Stimulated activated CD4-positive, alpha-beta T cell treated with anti-CD3 and anti-CD28 coated beads, Interleukin-1b, Interleukin-23, amount 100 ng/mL, for 4 hours (primary cell): ENCODE measurements at regions not wholly inside any gene's neighbourhood (a gene's known extent, or its start where the extent isn't known, plus 50 kb on each side); places are given as distances from the start of the nearest gene placed in this dataset.
"Not testable (repeated sequence)": the region's sequence is repeated elsewhere in the genome, so short reads cannot be mapped to it uniquely, and the experiment has no call there.

Experiments
- DNase-seq, 2 donors: peaks; one replicate each; pipeline ENCODE4 v3.0.0-alpha.2; 2020; ENCODE audit warnings: low read depth in 2 of 2

- no peak for DNase-seq
These were observed 50.7 kb upstream of the TNFSF4 start for GRCh38 chr1:173257805-173258204.

GRCh38 chr1:173258479-173259264, 51.5 kb upstream of the TNFSF4 start:
- DNase-seq = no peak

GRCh38 chr1:173260329-173260728, 53.2 kb upstream of the TNFSF4 start:
- not testable (repeated sequence) for DNase-seq

GRCh38 chr1:173266841-173267240, 59.7 kb upstream of the TNFSF4 start:
- DNase-seq = no peak

- no peak for DNase-seq
These were observed 60.4 kb upstream of the TNFSF4 start for GRCh38 chr1:173267453-173267945.

- DNase-seq = no peak
These were observed 61.1 kb upstream of the TNFSF4 start for GRCh38 chr1:173268261-173268660.

GRCh38 chr1:173268786-173269277, 61.7 kb upstream of the TNFSF4 start:
- DNase-seq = no peak

GRCh38 chr1:173269490-173270230, 62.5 kb upstream of the TNFSF4 start:
- no peak for DNase-seq

- DNase-seq = no peak
These were observed 63.1 kb upstream of the TNFSF4 start for GRCh38 chr1:173270243-173270642.

GRCh38 chr1:173271021-173271420, 63.9 kb upstream of the TNFSF4 start:
- not testable (repeated sequence) for DNase-seq

- DNase-seq = no peak
These were observed 68.4 kb upstream of the TNFSF4 start for GRCh38 chr1:173275496-173275895.

- DNase-seq = no peak
These were observed 70.0 kb upstream of the TNFSF4 start for GRCh38 chr1:173276922-173277800.

GRCh38 chr1:173280899-173281660, 73.9 kb upstream of the TNFSF4 start:
- no peak for DNase-seq

- DNase-seq = no peak
These were observed 77.9 kb upstream of the TNFSF4 start for GRCh38 chr1:173285048-173285447.

- no peak for DNase-seq
These were observed 80.7 kb upstream of the TNFSF4 start for GRCh38 chr1:173287785-173288184.

- DNase-seq = no peak
These were observed 86.6 kb upstream of the TNFSF4 start for GRCh38 chr1:173293756-173294155.

- DNase-seq = no peak
These were observed 87.7 kb upstream of the TNFSF4 start for GRCh38 chr1:173294843-173295242.

GRCh38 chr1:173295391-173295790, 88.3 kb upstream of the TNFSF4 start:
- no peak for DNase-seq

GRCh38 chr1:173295995-173296394, 88.9 kb upstream of the TNFSF4 start:
- DNase-seq = no peak

GRCh38 chr1:173297798-173298391, 90.8 kb upstream of the TNFSF4 start:
- no peak for DNase-seq
